ENCODE measurements at regions not wholly inside any gene's neighbourhood (a gene's known extent, or its start where the extent isn't known, plus 50 kb on each side); places are given as distances from the start of the nearest gene placed in this dataset.

DNA sequence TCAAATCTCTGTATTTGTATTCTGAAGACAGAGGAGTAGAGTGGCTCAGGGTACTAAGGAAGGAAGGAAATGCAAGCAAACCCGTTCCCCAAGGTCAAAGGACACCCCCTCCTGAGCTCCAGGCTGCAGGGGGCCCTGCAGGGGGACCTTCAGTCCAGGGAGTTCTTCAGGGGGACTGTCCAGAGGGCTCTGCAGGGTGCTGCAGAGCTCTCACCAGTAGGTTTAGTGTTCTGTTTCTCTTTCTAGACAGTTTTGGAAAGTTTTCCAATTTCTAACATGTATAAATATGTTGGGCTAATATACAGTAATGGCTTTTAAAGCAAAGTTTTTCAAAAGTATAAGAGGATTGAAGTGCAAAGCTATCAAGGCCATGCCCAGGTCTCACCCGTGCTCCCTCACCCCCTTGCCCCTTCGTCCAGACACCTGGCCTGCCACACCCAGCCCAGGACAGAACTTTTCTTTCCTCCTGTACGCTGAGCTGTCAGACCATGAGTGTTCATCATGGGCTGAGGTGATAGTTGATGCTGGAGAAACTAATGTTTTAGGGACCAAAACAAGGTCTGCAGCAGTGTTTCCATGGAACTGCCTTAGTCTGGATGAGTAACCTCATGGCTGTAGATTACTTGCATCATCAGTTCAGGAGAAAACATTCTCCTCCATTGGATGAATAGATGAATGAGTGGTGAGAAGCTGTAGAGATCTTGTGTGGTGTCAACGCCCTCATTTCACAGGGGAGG is 134.2 kb downstream of the GLI2 start:
- ATAC-seq (ENCODE audit: low read depth) = no peak
- H3K27ac ChIP-seq (ENCODE audit: low read length in 2 of 2) = no peak overlapping the region
- POLR2A ChIA-PET = no interaction called here
- no peak overlapping the region for H3K9ac ChIP-seq (ENCODE audit: low read length)
- DNase-seq = no peak
- H3K27me3 ChIP-seq (replicated peaks in 1 of 4; ENCODE audit: control extremely low read depth in 1 of 4, control insufficient read depth in 3 of 4, insufficient read depth in 4 of 4, low read length in 3 of 4) = peaks cover 0 to 13% (median 2%) of the 10 kb centered on the region in 4 experiments
- no peak for TF ChIP-seq EZH2 (IDR thresholded peaks at IDR 0.05; ENCODE audit: borderline replicate concordance, insufficient read depth, low read depth, low read length, poor library complexity, severe bottlenecking)
- Mint-ChIP-seq H3K4me1 (no peaks in the 10 kb centered on the region), H3K27me3 (peaks cover 27% of the 10 kb centered on the region), H3K4me3 (no peak overlapping the region), H3K9me3 (ENCODE audit: insufficient read depth) (no peaks in the 10 kb centered on the region), H3K27ac (no peak overlapping the region)
- H3K4me1 ChIP-seq (ENCODE audit: control insufficient read depth in 2 of 2, insufficient read depth in 2 of 2, low read length in 2 of 2) = no peaks in the 10 kb centered on the region
- no peaks in the 10 kb centered on the region for H3K79me2 ChIP-seq (ENCODE audit: control insufficient read depth, insufficient read depth, low read length)
- no peaks in the 10 kb centered on the region for H4K20me1 ChIP-seq (ENCODE audit: control insufficient read depth, insufficient read depth, low read length, poor library complexity, severe bottlenecking)
- WGBS (ENCODE audit: insufficient coverage) = 50% methylated on average over 2 of the region's 5 CpGs
- H2AFZ ChIP-seq (ENCODE audit: insufficient read depth, low read depth, low read length, poor library complexity, severe bottlenecking) = no peak overlapping the region
- no peaks in the 10 kb centered on the region for H3K36me3 ChIP-seq (replicated peaks in 1 of 2; ENCODE audit: control extremely low read depth in 1 of 2, control insufficient read depth in 1 of 2, extremely low read depth in 1 of 2, insufficient read depth in 2 of 2, low read length in 1 of 2)
- CTCF ChIA-PET = no interaction called here
- H3K4me3 ChIP-seq (ENCODE audit: control extremely low read depth in 1 of 5, extremely low read depth in 1 of 5, insufficient read depth in 1 of 5, low read depth in 2 of 5, low read length in 4 of 5) = no peak overlapping the region
- intact Hi-C loops (cut with micrococcal nuclease) = no loop called here
- H3K9me3 ChIP-seq (ENCODE audit: control extremely low read depth in 1 of 3, control insufficient read depth in 2 of 3, insufficient read depth in 1 of 3, low read length in 2 of 3) = peaks cover 0 to 10% (median 0%) of the 10 kb centered on the region in 3 donors
- H3K4me2 ChIP-seq (replicated peaks; ENCODE audit: low read depth, low read length, poor library complexity, severe bottlenecking) = no peak overlapping the region

DNA sequence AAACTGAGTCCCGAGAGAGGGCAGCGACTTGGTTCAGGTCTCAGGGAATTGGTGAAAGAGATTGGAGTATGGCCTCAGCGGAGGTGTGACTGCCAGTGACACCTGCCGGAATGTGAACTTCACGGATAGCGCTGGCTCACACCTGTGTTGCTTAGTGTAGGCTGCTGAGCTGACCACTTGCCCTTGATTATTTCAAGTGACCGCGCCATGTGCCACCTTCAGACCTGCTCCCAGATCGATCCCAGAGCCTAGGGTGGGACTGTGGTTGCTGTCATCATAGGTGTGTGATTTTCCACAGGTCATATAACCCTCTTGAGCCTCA is 134.8 kb downstream of the GLI2 start:
- Histone ChIP-seq H3K9ac (ENCODE audit: low read length) (no peak overlapping the region), H3K27ac (ENCODE audit: low read length in 2 of 2) (no peak overlapping the region), H3K36me3 (replicated peaks in 1 of 2; ENCODE audit: control extremely low read depth in 1 of 2, control insufficient read depth in 1 of 2, extremely low read depth in 1 of 2, insufficient read depth in 2 of 2, low read length in 1 of 2) (no peaks in the 10 kb centered on the region), H3K27me3 (replicated peaks in 1 of 4; ENCODE audit: control extremely low read depth in 1 of 4, control insufficient read depth in 3 of 4, insufficient read depth in 4 of 4, low read length in 3 of 4) (peaks cover 0 to 13% (median 2%) of the 10 kb centered on the region in 4 experiments), H3K79me2 (ENCODE audit: control insufficient read depth, insufficient read depth, low read length) (no peaks in the 10 kb centered on the region), H2AFZ (ENCODE audit: insufficient read depth, low read depth, low read length, poor library complexity, severe bottlenecking) (no peak overlapping the region), H3K4me3 (ENCODE audit: control extremely low read depth in 1 of 5, extremely low read depth in 1 of 5, insufficient read depth in 1 of 5, low read depth in 2 of 5, low read length in 4 of 5) (no peak overlapping the region), H4K20me1 (ENCODE audit: control insufficient read depth, insufficient read depth, low read length, poor library complexity, severe bottlenecking) (no peaks in the 10 kb centered on the region), H3K4me1 (ENCODE audit: control insufficient read depth in 2 of 2, insufficient read depth in 2 of 2, low read length in 2 of 2) (no peaks in the 10 kb centered on the region), H3K9me3 (ENCODE audit: control extremely low read depth in 1 of 3, control insufficient read depth in 2 of 3, insufficient read depth in 1 of 3, low read length in 2 of 3) (peaks cover 0 to 10% (median 0%) of the 10 kb centered on the region in 3 donors), H3K4me2 (replicated peaks; ENCODE audit: low read depth, low read length, poor library complexity, severe bottlenecking) (no peak overlapping the region)
- Mint-ChIP-seq H3K4me3 (no peak overlapping the region), H3K27me3 (peaks cover 27% of the 10 kb centered on the region), H3K9me3 (ENCODE audit: insufficient read depth) (no peaks in the 10 kb centered on the region), H3K4me1 (no peaks in the 10 kb centered on the region), H3K27ac (no peak overlapping the region)
- intact Hi-C loops (cut with micrococcal nuclease) = no loop called here
- DNase-seq (no peak), ATAC-seq (ENCODE audit: low read depth) (no peak)
- ChIA-PET CTCF (no interaction called here), POLR2A (no interaction called here)
- 96% methylated on average over 8 of the region's 9 CpGs for WGBS (ENCODE audit: insufficient coverage)
- TF ChIP-seq, protein P1, sequence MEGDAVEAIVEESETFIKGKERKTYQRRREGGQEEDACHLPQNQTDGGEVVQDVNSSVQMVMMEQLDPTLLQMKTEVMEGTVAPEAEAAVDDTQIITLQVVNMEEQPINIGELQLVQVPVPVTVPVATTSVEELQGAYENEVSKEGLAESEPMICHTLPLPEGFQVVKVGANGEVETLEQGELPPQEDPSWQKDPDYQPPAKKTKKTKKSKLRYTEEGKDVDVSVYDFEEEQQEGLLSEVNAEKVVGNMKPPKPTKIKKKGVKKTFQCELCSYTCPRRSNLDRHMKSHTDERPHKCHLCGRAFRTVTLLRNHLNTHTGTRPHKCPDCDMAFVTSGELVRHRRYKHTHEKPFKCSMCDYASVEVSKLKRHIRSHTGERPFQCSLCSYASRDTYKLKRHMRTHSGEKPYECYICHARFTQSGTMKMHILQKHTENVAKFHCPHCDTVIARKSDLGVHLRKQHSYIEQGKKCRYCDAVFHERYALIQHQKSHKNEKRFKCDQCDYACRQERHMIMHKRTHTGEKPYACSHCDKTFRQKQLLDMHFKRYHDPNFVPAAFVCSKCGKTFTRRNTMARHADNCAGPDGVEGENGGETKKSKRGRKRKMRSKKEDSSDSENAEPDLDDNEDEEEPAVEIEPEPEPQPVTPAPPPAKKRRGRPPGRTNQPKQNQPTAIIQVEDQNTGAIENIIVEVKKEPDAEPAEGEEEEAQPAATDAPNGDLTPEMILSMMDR (IDR thresholded peaks at IDR 0.05) = no peak
- TF ChIP-seq EZH2 (IDR thresholded peaks at IDR 0.05; ENCODE audit: borderline replicate concordance, insufficient read depth, low read depth, low read length, poor library complexity, severe bottlenecking) = no peak

Measured in B cell (primary cell).